ENCODE measurements at regions not wholly inside any gene's neighbourhood (a gene's known extent, or its start where the extent isn't known, plus 50 kb on each side); places are given as distances from the start of the nearest gene placed in this dataset.

DNA sequence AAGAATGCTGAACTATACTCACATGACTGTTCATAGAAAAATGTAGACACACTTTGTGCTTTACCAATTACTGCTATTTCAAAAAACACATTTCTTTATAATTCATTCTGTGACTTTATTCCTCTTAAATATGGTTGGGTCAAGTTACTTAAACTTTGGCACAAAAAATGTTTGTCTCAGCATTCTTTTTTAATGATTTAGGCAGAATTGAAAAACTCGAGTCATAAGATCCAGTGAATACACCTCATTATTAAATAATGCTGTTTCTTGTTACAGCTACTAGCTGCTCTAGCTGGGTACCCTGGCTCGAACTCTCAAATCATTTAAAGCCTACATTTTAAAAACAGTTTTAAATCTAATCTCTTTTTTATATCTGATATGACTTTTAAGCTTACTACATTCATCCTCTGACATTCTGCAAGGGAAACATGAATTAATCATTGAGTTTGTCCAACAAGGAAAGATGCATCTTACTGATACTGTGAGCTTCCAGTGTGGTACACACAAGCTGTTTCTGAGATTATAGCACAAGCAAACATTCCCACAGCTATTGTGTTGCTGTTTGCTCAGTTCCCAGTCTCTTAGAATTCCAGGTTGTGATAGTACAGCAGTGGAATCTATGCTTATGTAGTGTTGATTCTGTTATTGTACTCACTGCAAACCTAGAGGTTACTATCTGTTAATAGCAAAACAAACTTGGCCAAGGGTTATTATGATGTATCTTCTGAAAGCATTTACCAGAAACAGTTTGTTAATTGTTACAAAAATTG lies 746.5 kb downstream of the USP25 start:
- no peak for TF ChIP-seq CTCF (IDR thresholded peaks at IDR 0.05; ENCODE audit: low read depth, low read length)
- DNase-seq (ENCODE audit: low read depth, low spot score): peak; percentile 25
- in situ Hi-C loops (cut with HindIII; ENCODE audit: low sequenced_read_pairs): no loop called here
- H3K4me3 ChIP-seq (ENCODE audit: low read depth, low read length): no peak overlapping the region

- no peak overlapping the region for H3K4me3 ChIP-seq (ENCODE audit: low read depth, low read length)
- in situ Hi-C loops (cut with HindIII; ENCODE audit: low sequenced_read_pairs): no loop called here
- no peak for TF ChIP-seq CTCF (IDR thresholded peaks at IDR 0.05; ENCODE audit: low read depth, low read length)
- no peak for DNase-seq (ENCODE audit: low read depth, low spot score)
These were observed 758.3 kb downstream of the USP25 start for GRCh38 chr21:16488042-16488441.

GRCh38 chr21:16492356-16492755 lies 762.6 kb downstream of the USP25 start:
- in situ Hi-C loops (cut with HindIII; ENCODE audit: low sequenced_read_pairs): no loop called here
- TF ChIP-seq CTCF (IDR thresholded peaks at IDR 0.05; ENCODE audit: low read depth, low read length): no peak
- no peak for DNase-seq (ENCODE audit: low read depth, low spot score)
- no peak overlapping the region for H3K4me3 ChIP-seq (ENCODE audit: low read depth, low read length)

DNA sequence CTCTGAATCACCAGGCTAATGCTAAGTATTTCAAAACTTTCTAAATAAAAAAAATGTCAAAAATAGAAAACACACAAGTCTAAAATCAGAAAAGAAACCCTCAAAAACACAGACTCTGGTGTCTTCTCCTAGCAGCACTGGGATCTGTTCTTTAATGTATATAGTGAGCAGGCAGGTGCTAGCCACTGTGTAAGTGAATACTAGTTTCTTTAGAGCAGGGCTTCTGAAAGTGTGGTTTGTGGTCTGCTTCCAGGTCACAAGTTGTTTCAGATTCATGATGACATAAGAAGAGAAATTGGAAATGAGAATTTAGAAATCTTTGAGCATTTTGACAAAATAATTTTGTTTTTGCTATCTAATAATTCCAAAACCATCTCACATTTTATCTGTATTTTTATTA lies 763.1 kb downstream of the USP25 start:
- TF ChIP-seq CTCF (IDR thresholded peaks at IDR 0.05; ENCODE audit: low read depth, low read length): no peak
- DNase-seq (ENCODE audit: low read depth, low spot score): no peak
- in situ Hi-C loops (cut with HindIII; ENCODE audit: low sequenced_read_pairs): no loop called here
- H3K4me3 ChIP-seq (ENCODE audit: low read depth, low read length): no peak overlapping the region

DNA sequence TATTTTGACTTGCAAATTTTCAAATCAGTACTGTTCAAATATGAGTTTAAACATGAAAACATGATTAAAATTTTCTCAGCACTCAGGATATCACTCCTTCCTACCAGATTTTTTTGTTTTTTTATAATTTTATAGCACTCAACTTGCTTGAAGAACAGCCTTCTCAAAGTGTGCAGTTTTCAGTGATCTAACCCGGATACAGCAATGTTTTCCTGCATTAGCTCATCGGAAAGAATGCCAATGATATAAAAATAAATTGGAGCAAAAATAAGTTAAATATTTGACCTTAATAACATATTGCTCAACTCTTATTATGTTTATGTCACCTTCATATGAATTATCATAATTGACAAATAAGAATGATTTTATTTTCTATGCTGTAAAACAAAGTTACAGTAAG lies 766.8 kb downstream of the USP25 start:
- no peak for DNase-seq (ENCODE audit: low read depth, low spot score)
- no peak overlapping the region for H3K4me3 ChIP-seq (ENCODE audit: low read depth, low read length)
- no peak for TF ChIP-seq CTCF (IDR thresholded peaks at IDR 0.05; ENCODE audit: low read depth, low read length)
- in situ Hi-C loops (cut with HindIII; ENCODE audit: low sequenced_read_pairs): no loop called here

GRCh38 chr21:16500271-16500670 lies 770.5 kb downstream of the USP25 start:
- H3K4me3 ChIP-seq (ENCODE audit: low read depth, low read length): no peak overlapping the region
- TF ChIP-seq CTCF (IDR thresholded peaks at IDR 0.05; ENCODE audit: low read depth, low read length): no peak
- in situ Hi-C loops (cut with HindIII; ENCODE audit: low sequenced_read_pairs): no loop called here
- DNase-seq (ENCODE audit: low read depth, low spot score): no peak

All from astrocyte of the spinal cord (primary cell).